HepG2 (cell line): ENCODE measurements at regions not wholly inside any gene's neighbourhood (a gene's known extent, or its start where the extent isn't known, plus 50 kb on each side); places are given as distances from the start of the nearest gene placed in this dataset.

Source experiments
- ARID5B ChIP-seq: IDR thresholded peaks from 2 replicates; pipeline ENCODE4 v1.4.0; 2020; ENCODE audit warnings: mild to moderate bottlenecking, missing genetic modification reagents
- ATF2 ChIP-seq: sonication (generic); formaldehyde crosslinking; IDR thresholded peaks from 2 replicates; pipeline ENCODE4 v1.4.0; 2020; ENCODE audit warnings: missing genetic modification reagents
- ATF7 ChIP-seq, 2 experiments: fragments of 450-650 bp in 1 of 2; sonication (generic) in 1 of 2; formaldehyde crosslinking in 1 of 2; IDR thresholded peaks; 2 replicates each; pipeline versions ENCODE4 v1.4.0 to v1.6.1; 2016 to 2020; ENCODE audit warnings: antibody characterized with exemption in 1 of 2, mild to moderate bottlenecking in 1 of 2, missing genetic modification reagents in 1 of 2
- GATAD1 ChIP-seq: IDR thresholded peaks from 2 replicates; pipeline ENCODE4 v1.6.1; 2016; ENCODE audit warnings: missing genetic modification reagents, missing compliant biosample characterization
- IKZF1 ChIP-seq: fragments of 450-650 bp; IDR thresholded peaks from 2 replicates; pipeline ENCODE4 v1.7.1; 2016
- MED13 ChIP-seq: sonication (generic); formaldehyde crosslinking; IDR thresholded peaks from 2 replicates; pipeline ENCODE4 v1.5.0; 2020; ENCODE audit warnings: missing genetic modification reagents
- MEIS2 ChIP-seq: sonication (generic); formaldehyde crosslinking; IDR thresholded peaks from 2 replicates; pipeline ENCODE4 v1.9.0; 2021; ENCODE audit warnings: mild to moderate bottlenecking, missing genetic modification reagents
- MXD4 ChIP-seq: IDR thresholded peaks from 2 replicates; pipeline ENCODE4 v1.6.1; 2016; ENCODE audit warnings: mild to moderate bottlenecking, missing biosample characterization, missing genetic modification reagents
- PAWR ChIP-seq: sonication (generic); formaldehyde crosslinking; IDR thresholded peaks from 2 replicates; pipeline ENCODE4 v1.4.0; 2020; ENCODE audit warnings: missing genetic modification reagents, mild to moderate bottlenecking, borderline replicate concordance
- PRDM10 ChIP-seq: sonication (generic); formaldehyde crosslinking; IDR thresholded peaks from 2 replicates; pipeline ENCODE4 v1.4.0; 2020; ENCODE audit warnings: low read depth, missing genetic modification reagents
- PRMT3 ChIP-seq: sonication (generic); formaldehyde crosslinking; IDR thresholded peaks from 2 replicates; pipeline ENCODE4 v1.8.1; 2022; ENCODE audit warnings: low read depth, mild to moderate bottlenecking, moderate library complexity, missing genetic modification reagents, borderline replicate concordance
- TRAFD1 ChIP-seq: sonication (generic); formaldehyde crosslinking; IDR thresholded peaks from 2 replicates; pipeline ENCODE4 v1.5.1; 2020; ENCODE audit warnings: missing genetic modification reagents, mild to moderate bottlenecking, borderline replicate concordance
- ZIK1 ChIP-seq: sonication (generic); formaldehyde crosslinking; IDR thresholded peaks from 2 replicates; pipeline ENCODE4 v1.5.0; 2020; ENCODE audit warnings: mild to moderate bottlenecking, low read depth, missing genetic modification reagents, borderline replicate concordance
- ZNF333 ChIP-seq: sonication (generic); formaldehyde crosslinking; IDR thresholded peaks from 2 replicates; pipeline ENCODE4 v1.4.0; 2020; ENCODE audit warnings: mild to moderate bottlenecking, missing genetic modification reagents, borderline replicate concordance
- ZNF337 ChIP-seq: sonication (generic); formaldehyde crosslinking; IDR thresholded peaks from 2 replicates; pipeline ENCODE4 v1.5.1; 2020; ENCODE audit warnings: missing genetic modification reagents, low read depth, mild to moderate bottlenecking, borderline replicate concordance
- ZNF549 ChIP-seq: sonication (generic); formaldehyde crosslinking; IDR thresholded peaks from 2 replicates; pipeline ENCODE4 v1.5.0; 2020; ENCODE audit warnings: missing genetic modification reagents
- ZNF878 ChIP-seq: sonication (generic); formaldehyde crosslinking; IDR thresholded peaks from 2 replicates; pipeline ENCODE4 v1.8.1; 2023; ENCODE audit warnings: mild to moderate bottlenecking, missing genetic modification reagents, moderate library complexity
- ZNF879 ChIP-seq: sonication (generic); formaldehyde crosslinking; IDR thresholded peaks from 2 replicates; pipeline ENCODE4 v1.8.1; 2023; ENCODE audit warnings: missing genetic modification reagents

GRCh38 chr2:172339371-172340010 is 87.9 kb upstream of the ITGA6 start (continued):
- TF ChIP-seq ZNF333 (0 out of 2 replicates have a peak, but pooled peaks have one; percentile 38), ARID5B (CRISPR knock-in tag) (peak; percentile 94), TRAFD1 (CRISPR knock-in tag) (no peak), ZNF337 (CRISPR knock-in tag) (peak; percentile 53; the same call in 1 of the 2 replicates), ATF7 (IDR thresholded peaks at IDR 0.05) (no peak), ATF7 (CRISPR knock-in tag; IDR thresholded peaks at IDR 0.05) (peak; percentile 36; the same call in 1 of the 2 replicates), PAWR (CRISPR knock-in tag) (no peak), ZNF879 (CRISPR knock-in tag) (no peak), ZNF549 (CRISPR knock-in tag) (no peak), MED13 (CRISPR knock-in tag) (no peak), MEIS2 (peak; percentile 98), ZNF878 (CRISPR knock-in tag) (peak; percentile 75; the same call in 1 of the 2 replicates), MXD4 (CRISPR knock-in tag) (0 out of 2 replicates have a peak, but pooled peaks have one; percentile 44), ATF2 (CRISPR knock-in tag) (no peak), PRMT3 (CRISPR knock-in tag) (peak; percentile 27; the same call in 1 of the 2 replicates), GATAD1 (0 out of 2 replicates have a peak, but pooled peaks have one; percentile 36), PRDM10 (0 out of 2 replicates have a peak, but pooled peaks have one; percentile 42), ZIK1 (CRISPR knock-in tag) (no peak), IKZF1 (no peak)
